DOHH2 (cell line): ENCODE measurements at regions not wholly inside any gene's neighbourhood (a gene's known extent, or its start where the extent isn't known, plus 50 kb on each side); places are given as distances from the start of the nearest gene placed in this dataset.

Experiments
- H3F3A ChIP-seq: fragments of 200-600 bp; sonication (generic), shearing (Covaris generic); 2 replicates; pipeline ENCODE4 v1.6.0; 2016; ENCODE audit warnings: antibody characterized with exemption, mild to moderate bottlenecking; ENCODE audit not compliant: control insufficient read depth, insufficient read depth
- H3K27ac ChIP-seq: fragments of 200-600 bp; sonication (generic); 2 replicates; pipeline ENCODE4 v1.5.1; 2014; ENCODE audit warnings: low read depth, mild to moderate bottlenecking, low read length, moderate library complexity
- H3K27me3 ChIP-seq: fragments of 200-600 bp; sonication (generic); 2 replicates; pipeline ENCODE4 v1.6.1; 2014; ENCODE audit warnings: mild to moderate bottlenecking, low read length, mixed read lengths; ENCODE audit not compliant: control insufficient read depth
- H3K36me3 ChIP-seq: fragments of 200-600 bp; sonication (generic); 2 replicates; pipeline ENCODE4 v1.6.1; 2014; ENCODE audit warnings: mild to moderate bottlenecking, low read length, moderate library complexity, mixed read lengths; ENCODE audit not compliant: control insufficient read depth
- H3K4me1 ChIP-seq: fragments of 200-600 bp; sonication (generic); 2 replicates; pipeline ENCODE4 v1.6.1; 2014; ENCODE audit warnings: mild to moderate bottlenecking, low read length, mixed read lengths; ENCODE audit not compliant: control insufficient read depth
- H3K4me2 ChIP-seq: fragments of 200-600 bp; sonication (generic); 2 replicates; pipeline ENCODE4 v1.6.0; 2014; ENCODE audit warnings: mild to moderate bottlenecking, low read length, moderate library complexity
- H3K4me3 ChIP-seq: fragments of 200-600 bp; sonication (generic); 2 replicates; pipeline ENCODE4 v1.5.1; 2014; ENCODE audit warnings: mild to moderate bottlenecking, low read length, mixed read lengths
- H3K79me2 ChIP-seq: fragments of 200-600 bp; sonication (generic); 2 replicates; pipeline ENCODE4 v1.6.1; 2014; ENCODE audit warnings: mild to moderate bottlenecking, low read length, mixed read lengths; ENCODE audit not compliant: control insufficient read depth
- H3K9me2 ChIP-seq: fragments of 200-600 bp; sonication (generic); replicated peaks from 2 replicates; pipeline ENCODE4 v1.6.1; 2014; ENCODE audit warnings: mild to moderate bottlenecking, low read length, mixed read lengths; ENCODE audit not compliant: control insufficient read depth
- H3K9me3 ChIP-seq: fragments of 200-600 bp; sonication (generic); 2 replicates; pipeline ENCODE4 v1.6.1; 2014; ENCODE audit warnings: antibody characterized with exemption, low read length, mixed read lengths; ENCODE audit not compliant: control insufficient read depth, insufficient read depth
- H4K20me1 ChIP-seq: fragments of 200-600 bp; sonication (generic); 2 replicates; pipeline ENCODE4 v1.6.0; 2014; ENCODE audit warnings: low read depth, mild to moderate bottlenecking, antibody characterized with exemption, low read length, moderate library complexity; ENCODE audit not compliant: control insufficient read depth, insufficient read depth
- EZH2phosphoT487 ChIP-seq: fragments of 200-600 bp; sonication (generic); IDR thresholded peaks from 2 replicates; pipeline ENCODE4 v1.6.1; 2017; ENCODE audit warnings: borderline replicate concordance, mild to moderate bottlenecking, antibody characterized with exemption, low read length, moderate library complexity, mixed read lengths
- TF ChIP-seq, protein P1 (sequence below): fragments of 200-600 bp; sonication (generic); IDR thresholded peaks from one replicate; pipeline ENCODE4 v1.5.1; 2014; ENCODE audit warnings: antibody characterized with exemption, mild to moderate bottlenecking, low read depth, low read length; ENCODE audit not compliant: poor library complexity, severe bottlenecking

DNA sequence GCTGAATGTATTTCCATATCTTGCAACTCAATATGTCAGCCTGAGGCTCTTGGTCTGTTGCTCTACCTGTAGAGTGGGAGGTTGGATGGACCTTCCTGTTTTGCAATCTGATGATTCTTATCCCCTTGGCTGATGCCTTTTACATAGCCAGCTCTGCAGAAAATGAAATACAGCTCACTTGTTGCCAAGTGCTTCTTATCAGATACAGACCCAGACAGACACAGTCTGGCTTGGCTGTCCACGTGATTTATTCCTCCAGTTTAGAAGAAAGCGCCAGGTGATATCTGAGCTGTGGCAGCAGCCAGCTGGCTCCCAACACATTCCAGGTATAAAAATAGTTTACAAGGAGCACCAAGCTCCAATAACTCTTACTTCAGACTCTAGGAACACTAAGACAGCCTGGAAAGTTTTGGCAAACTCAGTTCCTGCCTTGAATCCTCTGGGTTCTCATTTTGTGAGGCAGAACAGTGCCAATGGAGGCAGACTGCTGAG, 479.2 kb upstream of the USP24 start:
- Histone ChIP-seq H3K4me2 (no peak overlapping the region), H3F3A (no peaks in the 10 kb centered on the region), H3K9me3 (no peaks in the 10 kb centered on the region), H3K36me3 (no peaks in the 10 kb centered on the region), H3K27me3 (no peaks in the 10 kb centered on the region), H3K27ac (no peak overlapping the region), H3K79me2 (no peaks in the 10 kb centered on the region), H3K9me2 (no peaks in the 10 kb centered on the region), H3K4me3 (no peak overlapping the region), H4K20me1 (no peaks in the 10 kb centered on the region), H3K4me1 (no peaks in the 10 kb centered on the region)
- TF ChIP-seq, protein P1, sequence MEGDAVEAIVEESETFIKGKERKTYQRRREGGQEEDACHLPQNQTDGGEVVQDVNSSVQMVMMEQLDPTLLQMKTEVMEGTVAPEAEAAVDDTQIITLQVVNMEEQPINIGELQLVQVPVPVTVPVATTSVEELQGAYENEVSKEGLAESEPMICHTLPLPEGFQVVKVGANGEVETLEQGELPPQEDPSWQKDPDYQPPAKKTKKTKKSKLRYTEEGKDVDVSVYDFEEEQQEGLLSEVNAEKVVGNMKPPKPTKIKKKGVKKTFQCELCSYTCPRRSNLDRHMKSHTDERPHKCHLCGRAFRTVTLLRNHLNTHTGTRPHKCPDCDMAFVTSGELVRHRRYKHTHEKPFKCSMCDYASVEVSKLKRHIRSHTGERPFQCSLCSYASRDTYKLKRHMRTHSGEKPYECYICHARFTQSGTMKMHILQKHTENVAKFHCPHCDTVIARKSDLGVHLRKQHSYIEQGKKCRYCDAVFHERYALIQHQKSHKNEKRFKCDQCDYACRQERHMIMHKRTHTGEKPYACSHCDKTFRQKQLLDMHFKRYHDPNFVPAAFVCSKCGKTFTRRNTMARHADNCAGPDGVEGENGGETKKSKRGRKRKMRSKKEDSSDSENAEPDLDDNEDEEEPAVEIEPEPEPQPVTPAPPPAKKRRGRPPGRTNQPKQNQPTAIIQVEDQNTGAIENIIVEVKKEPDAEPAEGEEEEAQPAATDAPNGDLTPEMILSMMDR: no peak
- no peak for TF ChIP-seq EZH2phosphoT487

DNA sequence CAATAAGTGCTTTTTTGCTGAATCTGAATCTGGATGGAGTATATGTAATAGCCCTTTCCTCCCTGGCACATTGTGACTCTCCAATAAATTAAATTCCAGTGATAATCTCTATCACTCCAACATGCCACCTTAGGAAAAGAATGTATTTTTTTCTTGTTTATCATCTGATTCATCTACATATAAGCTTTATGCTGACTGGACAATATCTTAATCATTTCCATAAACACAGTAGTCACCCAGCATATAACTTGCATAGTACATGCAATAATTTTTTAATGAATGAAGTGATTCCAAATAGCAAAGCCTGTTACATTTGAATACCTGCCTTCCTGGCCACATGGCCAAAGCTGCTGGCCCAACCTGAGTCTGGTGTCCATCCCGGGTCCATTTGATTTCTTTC, 477.6 kb upstream of the USP24 start:
- no peaks in the 10 kb centered on the region for H3K4me1 ChIP-seq
- no peak for TF ChIP-seq EZH2phosphoT487
- TF ChIP-seq, protein P1: no peak
- H3K9me3 ChIP-seq: no peaks in the 10 kb centered on the region
- no peaks in the 10 kb centered on the region for H3K79me2 ChIP-seq
- H3K36me3 ChIP-seq: no peaks in the 10 kb centered on the region
- H3F3A ChIP-seq: no peaks in the 10 kb centered on the region
- no peak overlapping the region for H3K27ac ChIP-seq
- H3K4me2 ChIP-seq: no peak overlapping the region
- H4K20me1 ChIP-seq: no peaks in the 10 kb centered on the region
- H3K27me3 ChIP-seq: no peaks in the 10 kb centered on the region
- H3K4me3 ChIP-seq: no peak overlapping the region
- H3K9me2 ChIP-seq: no peaks in the 10 kb centered on the region

DNA sequence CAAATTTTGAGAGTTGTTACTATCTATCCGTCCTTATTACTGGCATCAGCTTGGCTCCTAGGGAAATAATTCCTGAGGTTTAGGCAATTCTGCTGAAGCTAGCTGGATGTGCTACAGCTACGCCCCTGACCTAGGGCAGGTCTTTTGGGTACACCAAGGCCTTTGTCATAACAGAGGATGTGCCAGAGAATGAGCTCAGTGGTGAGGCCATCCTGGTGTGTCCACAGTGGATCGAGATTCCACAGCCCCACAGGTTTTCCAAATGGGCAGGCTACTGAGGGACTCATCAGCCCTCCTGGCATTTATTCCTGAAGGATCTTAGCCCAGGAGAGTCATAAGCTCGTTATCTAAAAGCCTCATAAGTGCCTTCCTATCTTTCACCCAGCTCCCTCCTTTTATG, 475.2 kb upstream of the USP24 start:
- Histone ChIP-seq H3K9me3 (no peaks in the 10 kb centered on the region), H4K20me1 (no peaks in the 10 kb centered on the region), H3K9me2 (no peaks in the 10 kb centered on the region), H3K4me3 (no peak overlapping the region), H3F3A (no peaks in the 10 kb centered on the region), H3K36me3 (no peaks in the 10 kb centered on the region), H3K4me2 (no peak overlapping the region), H3K4me1 (no peaks in the 10 kb centered on the region), H3K27me3 (no peaks in the 10 kb centered on the region), H3K79me2 (no peaks in the 10 kb centered on the region), H3K27ac (no peak overlapping the region)
- no peak for TF ChIP-seq EZH2phosphoT487
- TF ChIP-seq, protein P1: no peak
